HepG2 (cell line): ENCODE measurements at regions not wholly inside any gene's neighbourhood (a gene's known extent, or its start where the extent isn't known, plus 50 kb on each side); places are given as distances from the start of the nearest gene placed in this dataset.

Experiments
- ATAC-seq: fragments of 200-7000 bp; cut with Tn5 transposase; 3 replicates; pipeline ENCODE4 v1.9.1; 2020; ENCODE audit warnings: mild to moderate bottlenecking, moderate library complexity
- BruUV-seq: library from RNA; stranded (reverse); fragments of 400-500 nt; replicated peaks from 2 replicates; lab custom pipeline; 2021; lab: Mats Ljungman, UMichigan
- CTCF ChIA-PET: fragments of 300-600 bp; formaldehyde crosslinking; extraction: SDS; loops from one replicate; lab custom pipeline; 2021; ENCODE audit warnings: low total read pairs, inconsistent platforms, low intra/inter-chr PET ratio; lab: Yijun Ruan, JAX
- POLR2A ChIA-PET: fragments of 350-600 bp; sonication (Branson Sonifier 250); formaldehyde crosslinking; loops from one replicate; lab custom pipeline; 2020; ENCODE audit warnings: antibody characterized with exemption, inconsistent platforms; lab: Yijun Ruan, JAX
- DNase-seq: peaks from one replicate; pipeline ENCODE4 v3.0.0-alpha.2; 2015; ENCODE audit warnings: low spot score
- FAIRE-seq: peaks from 3 replicates; lab custom pipeline; 2011; peaks lifted over from hg19 to GRCh38; lab: Jason Lieb, UNC
- H2AFZ ChIP-seq: one replicate; pipeline ENCODE4 v1.6.1; 2011; ENCODE audit warnings: low read length, inconsistent platforms
- H3K27ac ChIP-seq: fragments of 300-600 bp; 3 replicates; pipeline ENCODE4 v1.8.0; 2011; ENCODE audit warnings: mixed run types, mild to moderate bottlenecking, mixed read lengths, low read length, inconsistent platforms; ENCODE audit not compliant: insufficient read depth; ENCODE audit errors: extremely low read length
- H3K27me3 ChIP-seq, 2 experiments: fragments of 200-600 bp in 1 of 2; 2 replicates in 1 of 2; 3 replicates in 1 of 2; pipeline versions ENCODE4 v1.6.0 to v1.8.0; 2011; ENCODE audit warnings: low read length in 2 of 2, mild to moderate bottlenecking in 2 of 2, moderate library complexity in 2 of 2, inconsistent platforms in 1 of 2; ENCODE audit not compliant: insufficient read depth in 2 of 2, control insufficient read depth in 1 of 2
- H3K36me3 ChIP-seq, 2 experiments: fragments of 200-600 bp in 1 of 2; replicated peaks in 1 of 2; 2 replicates in 1 of 2; 3 replicates in 1 of 2; pipeline versions ENCODE4 v1.5.1 to v1.8.0; 2011; ENCODE audit warnings: low read length in 2 of 2, inconsistent platforms in 1 of 2; ENCODE audit not compliant: insufficient read depth in 2 of 2, control insufficient read depth in 1 of 2
- H3K4me1 ChIP-seq: 2 replicates; pipeline ENCODE4 v1.5.1; 2012; ENCODE audit warnings: low read length, inconsistent platforms; ENCODE audit not compliant: insufficient read depth
- H3K4me2 ChIP-seq: 2 replicates; pipeline ENCODE4 v1.6.0; 2011; ENCODE audit warnings: low read depth, low read length, inconsistent platforms
- H3K4me3 ChIP-seq, 3 experiments: fragments of 200-600 bp in 1 of 3; sonication (generic), shearing (Covaris generic) in 1 of 3; replicated peaks in 1 of 3; 2 replicates each; pipeline ENCODE4 v1.5.1; 2011 to 2016; ENCODE audit warnings: low read length in 3 of 3, inconsistent platforms in 2 of 3, low read depth in 2 of 3, mild to moderate bottlenecking in 2 of 3, control low read depth in 1 of 3, mixed read lengths in 1 of 3; ENCODE audit not compliant: insufficient read depth in 1 of 3
- H3K79me2 ChIP-seq: one replicate; pipeline ENCODE4 v1.6.1; 2011; ENCODE audit warnings: low read length, inconsistent platforms; ENCODE audit not compliant: insufficient read depth
- H3K9ac ChIP-seq: 2 replicates; pipeline ENCODE4 v1.6.0; 2011; ENCODE audit warnings: mild to moderate bottlenecking, low read depth, low read length, inconsistent platforms; ENCODE audit not compliant: insufficient read depth
- H3K9me3 ChIP-seq: 2 replicates; pipeline ENCODE4 v1.5.1; 2012; ENCODE audit warnings: mild to moderate bottlenecking, low read length
- H4K20me1 ChIP-seq: 2 replicates; pipeline ENCODE4 v1.6.0; 2011; ENCODE audit warnings: inconsistent platforms, mild to moderate bottlenecking, low read length, moderate library complexity; ENCODE audit not compliant: insufficient read depth
- CBX5 ChIP-seq: sonication (generic); formaldehyde crosslinking; IDR thresholded peaks from 2 replicates; pipeline ENCODE4 v1.4.0; 2020; ENCODE audit warnings: missing genetic modification reagents, borderline replicate concordance
- FOXO1 ChIP-seq: sonication (generic); formaldehyde crosslinking; IDR thresholded peaks from 2 replicates; pipeline ENCODE4 v1.4.0; 2020; ENCODE audit warnings: missing genetic modification reagents
- NR2F2 ChIP-seq: IDR thresholded peaks from 2 replicates; pipeline ENCODE4 v1.6.1; 2012; ENCODE audit warnings: low read depth, inconsistent platforms, borderline replicate concordance
- POGZ ChIP-seq: sonication (generic); formaldehyde crosslinking; IDR thresholded peaks from 2 replicates; pipeline ENCODE4 v1.4.0; 2020; ENCODE audit warnings: mild to moderate bottlenecking, missing genetic modification reagents
- SIX1 ChIP-seq: sonication (generic); formaldehyde crosslinking; IDR thresholded peaks from 2 replicates; pipeline ENCODE4 v1.4.0; 2020; ENCODE audit warnings: missing genetic modification reagents, borderline replicate concordance
- TAF1 ChIP-seq: sonication (generic); formaldehyde crosslinking; IDR thresholded peaks from 2 replicates; pipeline ENCODE4 v1.4.0; 2020; ENCODE audit warnings: missing genetic modification reagents
- ZNF549 ChIP-seq: sonication (generic); formaldehyde crosslinking; IDR thresholded peaks from 2 replicates; pipeline ENCODE4 v1.5.0; 2020; ENCODE audit warnings: missing genetic modification reagents
- ZNF564 ChIP-seq: sonication (generic); formaldehyde crosslinking; IDR thresholded peaks from 2 replicates; pipeline ENCODE4 v1.8.1; 2023; ENCODE audit warnings: mild to moderate bottlenecking, missing genetic modification reagents
- ZNF609 ChIP-seq: sonication (generic); formaldehyde crosslinking; IDR thresholded peaks from 2 replicates; pipeline ENCODE4 v1.4.0; 2020; ENCODE audit warnings: mild to moderate bottlenecking, missing genetic modification reagents, borderline replicate concordance
- ZNF615 ChIP-seq: sonication (generic); formaldehyde crosslinking; IDR thresholded peaks from 2 replicates; pipeline ENCODE4 v1.5.0; 2020; ENCODE audit warnings: mild to moderate bottlenecking, missing genetic modification reagents, borderline replicate concordance
- ZNF704 ChIP-seq: sonication (generic); formaldehyde crosslinking; IDR thresholded peaks from 2 replicates; pipeline ENCODE4 v1.8.1; 2023; ENCODE audit warnings: mild to moderate bottlenecking, inconsistent platforms, moderate library complexity, missing genetic modification reagents, borderline replicate concordance
- WGBS: methylation state at CpG from one replicate; pipeline ENCODE4 v1.1.6; 2017; ENCODE audit warnings: low lambda C conversion rate; 5-methylcytosine and 5-hydroxymethylcytosine counted together
- in situ Hi-C: cut with HindIII; loops from 2 replicates; pipeline ENCODE4 v1.10.0; 2017; ENCODE audit warnings: low pct_unique_long_range_greater_than_20kb; ENCODE audit not compliant: extremely low pct_ligation_motif_present
- intact Hi-C: fragments of 100-400 bp; cut with micrococcal nuclease; formaldehyde crosslinking; loops from one replicate; pipeline ENCODE4 v1.10.0; 2022; ENCODE audit not compliant: unreplicated experiment
- TF ChIP-seq, protein P1 (sequence below): sonication (generic); formaldehyde crosslinking; IDR thresholded peaks from 2 replicates; pipeline ENCODE4 v1.8.1; 2022; ENCODE audit warnings: low read depth, mild to moderate bottlenecking, missing genetic modification reagents

- ChIA-PET POLR2A (no interaction called here), CTCF (no interaction called here)
- no TSS peak for BruUV-seq
- no peaks in the 10 kb centered on the region for H3K36me3 ChIP-seq
- H3K4me3 ChIP-seq, result no peak overlapping the region
- no peaks in the 10 kb centered on the region for H3K4me1 ChIP-seq
- no peaks in the 10 kb centered on the region for H3K9me3 ChIP-seq
- no peak overlapping the region for H3K4me2 ChIP-seq
- ATAC-seq, result no peak
- FAIRE-seq, result no peak
- TF ChIP-seq FOXO1 (CRISPR knock-in tag) (no peak), TAF1 (no peak), ZNF615 (CRISPR knock-in tag) (no peak), CBX5 (CRISPR knock-in tag) (no peak), ZNF564 (CRISPR knock-in tag) (no peak), ZNF704 (CRISPR knock-in tag) (no peak), ZNF549 (no peak), ZNF609 (CRISPR knock-in tag) (no peak), SIX1 (no peak), NR2F2 (no peak), POGZ (CRISPR knock-in tag) (no peak)
- TF ChIP-seq, protein P1, sequence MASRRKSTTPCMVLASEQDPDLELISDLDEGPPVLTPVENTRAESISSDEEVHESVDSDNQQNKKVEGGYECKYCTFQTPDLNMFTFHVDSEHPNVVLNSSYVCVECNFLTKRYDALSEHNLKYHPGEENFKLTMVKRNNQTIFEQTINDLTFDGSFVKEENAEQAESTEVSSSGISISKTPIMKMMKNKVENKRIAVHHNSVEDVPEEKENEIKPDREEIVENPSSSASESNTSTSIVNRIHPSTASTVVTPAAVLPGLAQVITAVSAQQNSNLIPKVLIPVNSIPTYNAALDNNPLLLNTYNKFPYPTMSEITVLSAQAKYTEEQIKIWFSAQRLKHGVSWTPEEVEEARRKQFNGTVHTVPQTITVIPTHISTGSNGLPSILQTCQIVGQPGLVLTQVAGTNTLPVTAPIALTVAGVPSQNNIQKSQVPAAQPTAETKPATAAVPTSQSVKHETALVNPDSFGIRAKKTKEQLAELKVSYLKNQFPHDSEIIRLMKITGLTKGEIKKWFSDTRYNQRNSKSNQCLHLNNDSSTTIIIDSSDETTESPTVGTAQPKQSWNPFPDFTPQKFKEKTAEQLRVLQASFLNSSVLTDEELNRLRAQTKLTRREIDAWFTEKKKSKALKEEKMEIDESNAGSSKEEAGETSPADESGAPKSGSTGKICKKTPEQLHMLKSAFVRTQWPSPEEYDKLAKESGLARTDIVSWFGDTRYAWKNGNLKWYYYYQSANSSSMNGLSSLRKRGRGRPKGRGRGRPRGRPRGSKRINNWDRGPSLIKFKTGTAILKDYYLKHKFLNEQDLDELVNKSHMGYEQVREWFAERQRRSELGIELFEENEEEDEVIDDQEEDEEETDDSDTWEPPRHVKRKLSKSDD (CRISPR knock-in tag), result no peak
- no peaks in the 10 kb centered on the region for H4K20me1 ChIP-seq
- no peak overlapping the region for H2AFZ ChIP-seq
- no peak overlapping the region for H3K27ac ChIP-seq
- intact Hi-C loops (no loop called here), in situ Hi-C loops (no loop called here)
- H3K79me2 ChIP-seq, result no peaks in the 10 kb centered on the region
- 8% methylated on average over 4 of the region's 4 CpGs for WGBS
- no peaks in the 10 kb centered on the region for H3K27me3 ChIP-seq
- no peak for DNase-seq
- H3K9ac ChIP-seq, result no peak overlapping the region
Observed at GRCh38 chr6:112927641-112928320, 580.7 kb downstream of the RFPL4B start.
